OCI-LY3 (cell line): ENCODE measurements at regions not wholly inside any gene's neighbourhood (a gene's known extent, or its start where the extent isn't known, plus 50 kb on each side); places are given as distances from the start of the nearest gene placed in this dataset.

Source experiments
- CTCF ChIP-seq: fragments of 200-600, 300-600 bp; sonication (generic); IDR thresholded peaks from 2 replicates; pipeline ENCODE4 v1.5.1; 2014; ENCODE audit warnings: antibody characterized with exemption, low read length, low read depth
- EZH2phosphoT487 ChIP-seq: fragments of 200-600 bp; shearing (Covaris generic); IDR thresholded peaks from 2 replicates; pipeline ENCODE4 v1.6.1; 2018; ENCODE audit warnings: antibody characterized with exemption, mixed run types, low read depth

- TF ChIP-seq CTCF, result no peak
- TF ChIP-seq EZH2phosphoT487, result no peak
Observed at GRCh38 chr10:121235692-121236091, 362.6 kb downstream of the FGFR2 start.
